Left lung (tissue), 4 donors: ENCODE measurements at regions not wholly inside any gene's neighbourhood (a gene's known extent, or its start where the extent isn't known, plus 50 kb on each side); places are given as distances from the start of the nearest gene placed in this dataset.

Experiments
- ATAC-seq: fragments of 200-7000 bp; cut with Tn5 transposase; one replicate; pipeline ENCODE4 v1.9.1; 2020; ENCODE audit warnings: moderate library complexity
- DNase-seq, 4 donors: peaks; one replicate each; pipeline ENCODE4 v3.0.0-alpha.2; 2013 to 2020
- H3K27ac ChIP-seq, 2 donors: fragments of 200-600 bp; sonication (generic) in 1 of 2; one replicate each; pipeline versions ENCODE4 v1.5.0 to v1.8.0; 2020 to 2021
- H3K27me3 ChIP-seq, 2 donors: fragments of 200-600 bp; sonication (generic) in 1 of 2; one replicate each; pipeline versions ENCODE4 v1.5.0 to v1.8.0; 2020 to 2021
- H3K36me3 ChIP-seq, 2 donors: fragments of 200-600 bp; sonication (generic) in 1 of 2; one replicate each; pipeline versions ENCODE4 v1.5.0 to v1.8.0; 2020 to 2021
- H3K4me1 ChIP-seq, 2 donors: fragments of 200-600 bp; one replicate each; pipeline ENCODE4 v1.8.0; 2021
- H3K4me3 ChIP-seq, 2 donors: fragments of 200-600 bp; sonication (generic) in 1 of 2; one replicate each; pipeline versions ENCODE4 v1.5.0 to v1.8.0; 2020 to 2021; ENCODE audit warnings: mild to moderate bottlenecking in 1 of 2
- H3K9me3 ChIP-seq, 2 donors: fragments of 200-600 bp; sonication (generic) in 1 of 2; one replicate each; pipeline versions ENCODE4 v1.5.0 to v1.8.0; 2020 to 2021
- intact Hi-C, 2 donors: fragments of 100-400 bp; cut with DNase I; formaldehyde crosslinking; loops; one replicate each; pipeline versions ENCODE4 v1.11.2 to v1.14.2; 2022
- TF ChIP-seq, protein P1 (sequence below), 2 donors: fragments of 200-600 bp; sonication (generic) in 1 of 2; IDR thresholded peaks; one replicate each; pipeline versions ENCODE4 v1.5.0 to v1.8.0; 2021; ENCODE audit warnings: antibody characterized with exemption in 2 of 2
- donor health status: DM: no; HTN: yes; CAD: no.
- donor health status: DM: no; HTN: no; CAD: no.

DNA sequence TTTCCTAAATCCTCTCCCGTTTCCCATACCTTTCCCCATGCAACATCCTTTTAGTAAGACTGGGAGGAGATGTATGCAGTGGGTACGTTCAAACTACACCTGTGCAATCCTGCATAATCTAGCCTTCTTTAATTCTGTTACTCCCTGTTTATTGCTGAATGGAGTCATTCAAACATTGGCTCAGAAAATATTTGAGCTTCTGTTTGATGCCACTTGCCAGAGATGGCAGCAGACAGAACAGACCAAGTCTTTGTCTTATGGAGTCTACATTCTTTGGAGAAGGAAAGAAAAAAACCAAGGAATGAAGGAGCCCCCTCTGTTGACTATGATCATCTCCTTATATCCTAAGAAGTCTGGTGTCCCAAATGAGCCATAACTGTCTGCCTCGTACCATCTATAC, 288.8 kb downstream of the HAPSTR1 start:
- Histone ChIP-seq H3K9me3 (peaks cover 0 to 4% of the 10 kb centered on the region in 2 donors), H3K27me3 (no peaks in the 10 kb centered on the region), H3K4me3 (no peak overlapping the region), H3K4me1 (no peaks in the 10 kb centered on the region), H3K36me3 (no peaks in the 10 kb centered on the region), H3K27ac (no peak overlapping the region)
- TF ChIP-seq, protein P1, sequence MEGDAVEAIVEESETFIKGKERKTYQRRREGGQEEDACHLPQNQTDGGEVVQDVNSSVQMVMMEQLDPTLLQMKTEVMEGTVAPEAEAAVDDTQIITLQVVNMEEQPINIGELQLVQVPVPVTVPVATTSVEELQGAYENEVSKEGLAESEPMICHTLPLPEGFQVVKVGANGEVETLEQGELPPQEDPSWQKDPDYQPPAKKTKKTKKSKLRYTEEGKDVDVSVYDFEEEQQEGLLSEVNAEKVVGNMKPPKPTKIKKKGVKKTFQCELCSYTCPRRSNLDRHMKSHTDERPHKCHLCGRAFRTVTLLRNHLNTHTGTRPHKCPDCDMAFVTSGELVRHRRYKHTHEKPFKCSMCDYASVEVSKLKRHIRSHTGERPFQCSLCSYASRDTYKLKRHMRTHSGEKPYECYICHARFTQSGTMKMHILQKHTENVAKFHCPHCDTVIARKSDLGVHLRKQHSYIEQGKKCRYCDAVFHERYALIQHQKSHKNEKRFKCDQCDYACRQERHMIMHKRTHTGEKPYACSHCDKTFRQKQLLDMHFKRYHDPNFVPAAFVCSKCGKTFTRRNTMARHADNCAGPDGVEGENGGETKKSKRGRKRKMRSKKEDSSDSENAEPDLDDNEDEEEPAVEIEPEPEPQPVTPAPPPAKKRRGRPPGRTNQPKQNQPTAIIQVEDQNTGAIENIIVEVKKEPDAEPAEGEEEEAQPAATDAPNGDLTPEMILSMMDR (IDR thresholded peaks at IDR 0.05), result no peak
- no peak for ATAC-seq
- intact Hi-C loops, result no loop called here
- DNase-seq, result no peak

DNA sequence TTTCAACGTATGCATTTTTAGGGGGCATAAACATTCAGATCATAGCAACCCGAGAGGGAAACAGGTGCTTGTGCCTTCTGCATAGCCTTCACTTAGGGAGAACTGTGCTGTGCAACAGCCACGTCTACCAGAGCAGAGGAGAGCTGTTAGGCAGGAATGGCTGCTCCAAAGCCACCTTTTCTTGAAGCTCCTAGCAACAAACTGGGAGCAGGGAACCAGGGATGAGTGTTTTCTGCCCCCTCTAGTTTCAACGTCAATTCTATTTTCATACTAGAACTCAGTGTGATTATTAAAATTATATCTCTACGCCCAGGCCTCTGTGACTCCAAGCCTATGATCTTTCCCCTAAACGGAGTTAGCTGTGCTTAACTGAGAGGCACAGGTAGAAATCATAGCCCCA, 290.0 kb downstream of the HAPSTR1 start:
- Histone ChIP-seq H3K27ac (no peak overlapping the region), H3K4me3 (no peak overlapping the region), H3K36me3 (no peaks in the 10 kb centered on the region), H3K4me1 (no peaks in the 10 kb centered on the region), H3K9me3 (peaks cover 0 to 4% of the 10 kb centered on the region in 2 donors), H3K27me3 (no peaks in the 10 kb centered on the region)
- TF ChIP-seq, protein P1 (IDR thresholded peaks at IDR 0.05), result no peak
- DNase-seq, result no peak
- ATAC-seq, result no peak
- intact Hi-C loops, result no loop called here

DNA sequence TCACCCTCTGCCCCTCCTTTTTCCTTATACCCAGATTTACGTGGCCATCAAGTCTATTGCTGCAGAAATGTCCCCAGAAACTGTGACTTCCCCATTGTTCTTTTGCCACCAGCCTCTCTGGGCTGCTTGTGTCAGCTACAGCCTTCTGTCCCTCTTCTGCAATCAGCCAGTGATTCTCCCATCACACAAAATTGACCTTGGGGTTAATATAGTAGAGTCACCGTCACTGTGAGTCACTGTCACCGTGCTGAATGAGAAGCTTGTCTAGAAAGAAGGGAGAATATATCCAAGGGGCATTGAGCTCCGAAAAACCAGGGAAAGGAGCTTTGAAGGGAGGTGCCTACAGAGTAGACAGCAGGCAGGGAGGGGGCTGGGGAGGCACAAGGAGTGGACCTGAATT, 290.5 kb downstream of the HAPSTR1 start:
- Histone ChIP-seq H3K27me3 (no peaks in the 10 kb centered on the region), H3K27ac (no peak overlapping the region), H3K4me3 (no peak overlapping the region), H3K4me1 (no peaks in the 10 kb centered on the region), H3K9me3 (peaks cover 0 to 6% of the 10 kb centered on the region in 2 donors), H3K36me3 (no peaks in the 10 kb centered on the region)
- ATAC-seq (no peak), DNase-seq (no peak)
- intact Hi-C loops, result no loop called here
- TF ChIP-seq, protein P1 (IDR thresholded peaks at IDR 0.05), result no peak

DNA sequence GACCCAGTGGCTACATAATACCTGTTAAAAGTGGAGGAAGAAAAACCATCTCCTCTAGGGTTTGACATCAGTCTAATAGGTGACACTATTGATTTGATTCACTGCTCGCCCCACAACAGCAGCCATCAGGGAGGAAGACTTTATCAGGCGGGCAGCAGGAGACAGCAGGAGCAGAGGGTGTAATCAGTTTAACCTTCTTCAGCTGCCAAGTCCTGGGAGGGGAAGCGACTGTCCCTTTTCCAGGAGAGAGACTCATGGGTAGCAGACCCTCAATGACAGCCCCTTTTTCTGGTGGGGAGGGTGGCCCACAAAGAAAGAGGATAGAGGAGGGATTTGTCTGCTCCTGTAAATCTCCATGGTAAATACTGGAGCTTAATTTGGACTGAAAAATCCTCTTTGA, 291.8 kb downstream of the HAPSTR1 start:
- ATAC-seq, result no peak
- TF ChIP-seq, protein P1 (IDR thresholded peaks at IDR 0.05), result no peak
- H3K4me1 ChIP-seq, result no peaks in the 10 kb centered on the region
- H3K9me3 ChIP-seq, result peaks cover 0 to 19% of the 10 kb centered on the region in 2 donors
- no peaks in the 10 kb centered on the region for H3K27me3 ChIP-seq
- H3K36me3 ChIP-seq, result no peaks in the 10 kb centered on the region
- no peak for DNase-seq
- H3K4me3 ChIP-seq, result no peak overlapping the region
- H3K27ac ChIP-seq, result no peak overlapping the region
- intact Hi-C loops, result no loop called here

DNA sequence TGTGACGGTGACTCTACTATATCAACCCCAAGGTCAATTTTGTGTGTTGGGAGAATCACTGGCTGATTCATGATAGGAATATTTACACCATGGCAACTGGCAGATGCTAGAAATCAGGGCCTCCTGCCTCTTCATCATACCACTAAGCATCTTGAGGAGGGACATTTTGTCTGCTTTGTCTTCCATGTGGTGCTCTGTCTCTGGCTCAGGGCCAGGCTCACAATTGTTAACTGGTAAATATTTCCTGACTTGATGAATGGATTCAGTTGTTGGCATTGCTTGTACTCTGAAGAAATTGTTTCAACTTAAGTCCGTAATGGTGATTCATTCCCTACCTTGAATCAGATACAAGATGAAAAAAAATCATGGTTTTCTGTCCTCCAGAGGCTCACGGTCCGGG, 292.7 kb downstream of the HAPSTR1 start:
- H3K36me3 ChIP-seq, result no peaks in the 10 kb centered on the region
- H3K27ac ChIP-seq, result no peak overlapping the region
- H3K9me3 ChIP-seq, result peaks cover 0 to 25% of the 10 kb centered on the region in 2 donors
- TF ChIP-seq, protein P1 (IDR thresholded peaks at IDR 0.05), result no peak
- no peaks in the 10 kb centered on the region for H3K27me3 ChIP-seq
- DNase-seq (no peak), ATAC-seq (no peak)
- intact Hi-C loops, result no loop called here
- no peaks in the 10 kb centered on the region for H3K4me1 ChIP-seq
- H3K4me3 ChIP-seq, result no peak overlapping the region
